ENCODE measurements at regions not wholly inside any gene's neighbourhood (a gene's known extent, or its start where the extent isn't known, plus 50 kb on each side); places are given as distances from the start of the nearest gene placed in this dataset.

- no peak for DNase-seq (ENCODE audit: low read depth in 4 of 4, low spot score in 1 of 4)
Observed at GRCh38 chr20:39213476-39214145, 251.5 kb downstream of the DHX35 start.

DNA sequence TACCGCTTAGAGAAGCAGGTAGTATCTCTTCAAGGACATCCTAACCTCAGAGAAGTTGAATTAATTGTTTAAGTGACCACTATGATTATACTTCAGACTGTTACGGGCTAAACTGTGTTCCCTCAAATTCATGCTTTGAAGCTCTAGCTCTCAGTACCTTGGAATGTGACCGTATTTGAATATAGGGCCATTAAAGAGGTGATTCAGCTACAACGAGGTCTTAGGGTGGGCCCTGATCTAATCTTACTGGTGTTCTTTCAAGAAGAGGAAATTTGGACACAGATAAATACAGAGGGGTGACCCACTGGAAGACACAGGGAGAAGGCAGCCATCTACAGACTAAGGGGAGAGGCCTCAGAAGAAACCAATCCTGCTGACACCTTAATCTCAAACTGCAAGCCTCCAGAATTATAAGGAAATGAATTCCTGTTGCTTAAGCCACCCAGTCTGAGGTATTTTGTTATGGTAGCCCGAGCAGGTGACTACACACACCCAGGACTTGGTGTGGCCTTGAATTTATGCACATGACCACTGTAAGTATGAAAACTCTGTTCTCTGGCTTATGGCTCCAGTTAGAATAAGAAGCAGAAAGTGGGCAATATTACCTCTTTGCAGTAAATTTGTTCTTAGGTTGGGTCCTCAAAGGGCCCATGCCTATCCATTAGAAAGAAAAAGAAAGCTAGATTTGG lies 249.1 kb downstream of the DHX35 start:
- DNase-seq (ENCODE audit: low read depth in 4 of 4, low spot score in 1 of 4): no peak

GRCh38 chr20:39210341-39211036 lies 248.3 kb downstream of the DHX35 start:
- no peak for DNase-seq (ENCODE audit: low read depth in 4 of 4, low spot score in 1 of 4)

- DNase-seq (ENCODE audit: low read depth in 4 of 4, low spot score in 1 of 4): no peak
Observed at GRCh38 chr20:39206899-39207564, 244.9 kb downstream of the DHX35 start.

- DNase-seq (ENCODE audit: low read depth in 4 of 4, low spot score in 1 of 4): no peak
Observed at GRCh38 chr20:39195582-39196021, 233.5 kb downstream of the DHX35 start.

GRCh38 chr20:39190666-39191570 lies 228.8 kb downstream of the DHX35 start:
- DNase-seq (ENCODE audit: low read depth in 4 of 4, low spot score in 1 of 4): no peak

DNA sequence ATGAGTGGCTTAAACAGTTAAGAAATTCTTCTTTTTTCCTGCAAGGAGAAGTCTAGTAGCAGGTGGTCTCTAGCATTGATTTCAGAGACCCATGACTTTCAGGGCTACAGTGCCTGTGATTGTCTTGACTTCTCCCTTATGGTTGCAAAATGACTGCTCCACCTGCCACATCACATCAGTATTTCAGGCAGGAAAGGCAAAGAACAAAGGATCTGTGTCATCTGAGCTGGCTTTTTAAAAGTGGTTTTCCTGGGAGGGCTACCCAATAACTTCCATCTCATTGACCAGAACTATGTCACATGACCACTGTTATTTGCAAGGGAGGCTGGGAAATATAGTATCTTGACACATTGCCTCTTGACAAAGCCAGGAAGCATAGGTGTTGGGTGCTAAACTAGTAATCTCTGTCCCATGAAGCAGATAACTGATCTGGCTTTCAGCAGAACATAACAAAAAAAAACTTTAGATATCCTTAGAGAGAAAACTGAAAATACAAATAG lies 226.2 kb downstream of the DHX35 start:
- no peak for DNase-seq (ENCODE audit: low read depth in 4 of 4, low spot score in 1 of 4)

DNA sequence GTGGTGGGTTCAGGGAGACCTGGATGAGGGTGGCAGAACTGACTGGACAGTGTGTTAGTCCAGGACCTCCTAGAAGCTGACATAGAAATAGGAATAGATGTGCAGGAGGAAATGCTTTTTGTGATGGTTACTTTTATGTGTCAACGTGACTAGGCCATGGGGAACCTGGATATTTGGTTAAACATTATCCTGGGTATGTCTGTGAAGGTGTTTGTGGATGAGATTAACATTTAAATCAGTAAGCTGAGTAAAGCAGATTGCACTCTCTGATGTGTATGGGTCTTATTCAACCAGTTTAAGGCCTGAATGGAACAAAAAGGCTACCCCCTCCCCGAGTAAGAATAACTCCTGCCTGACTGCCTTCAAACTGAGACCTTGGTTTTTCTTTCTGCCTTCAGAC lies 219.3 kb downstream of the DHX35 start:
- no peak for DNase-seq (ENCODE audit: low read depth in 4 of 4, low spot score in 1 of 4)

- no peak for DNase-seq (ENCODE audit: low read depth in 4 of 4, low spot score in 1 of 4)
Observed at GRCh38 chr20:39176457-39176856, 214.3 kb downstream of the DHX35 start.

DNA sequence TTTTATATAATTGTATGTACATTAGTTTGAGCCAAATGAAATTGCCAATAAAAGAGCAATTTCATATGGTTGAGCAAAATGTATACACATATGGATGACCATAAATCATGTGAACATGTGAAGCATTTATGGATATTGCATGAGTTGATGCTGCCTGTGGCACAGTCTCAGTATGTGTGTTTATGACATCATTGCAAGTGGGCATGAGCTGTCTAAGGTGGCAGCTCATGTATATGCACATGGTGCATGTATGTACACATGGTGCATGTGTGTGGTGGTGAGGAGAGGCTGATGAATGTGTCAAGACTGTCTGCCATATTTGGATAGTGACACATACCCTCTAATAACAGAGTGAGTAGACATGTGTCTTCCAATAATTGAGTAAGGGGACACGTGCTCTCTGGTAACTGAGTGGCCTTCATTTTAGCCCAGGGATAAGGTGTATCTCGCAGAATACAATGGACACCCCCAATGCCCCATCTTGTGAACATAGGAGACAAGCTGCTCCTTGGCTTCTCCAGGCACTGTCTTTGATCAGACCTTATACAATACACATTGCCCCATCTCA lies 208.8 kb downstream of the DHX35 start:
- no peak for DNase-seq (ENCODE audit: low read depth in 4 of 4, low spot score in 1 of 4)

DNA sequence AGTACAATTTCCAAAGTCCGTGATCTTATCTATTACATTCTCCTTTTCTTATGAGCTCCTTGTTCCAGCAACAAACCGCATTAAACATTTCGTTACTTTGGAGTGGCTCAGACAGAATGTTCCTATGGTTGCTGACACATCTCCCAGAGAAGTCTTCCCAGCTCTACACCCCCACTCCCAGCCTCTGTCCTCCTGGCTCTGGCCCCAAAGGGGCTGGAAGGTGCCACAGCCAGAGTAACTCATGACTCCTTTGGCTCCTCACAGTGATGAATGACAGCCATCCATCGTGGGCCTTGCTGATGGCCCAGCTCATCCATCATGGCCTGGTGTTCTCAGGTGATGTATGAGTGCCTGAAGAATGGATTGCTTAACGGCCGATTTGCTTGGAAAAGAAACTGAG lies 203.0 kb downstream of the DHX35 start:
- no peak for DNase-seq (ENCODE audit: low read depth in 4 of 4, low spot score in 1 of 4)

GRCh38 chr20:39164642-39165041 lies 202.5 kb downstream of the DHX35 start:
- no peak for DNase-seq (ENCODE audit: low read depth in 4 of 4, low spot score in 1 of 4)

- no peak for DNase-seq (ENCODE audit: low read depth in 4 of 4, low spot score in 1 of 4)
Observed at GRCh38 chr20:39163993-39164392, 201.8 kb downstream of the DHX35 start.

DNA sequence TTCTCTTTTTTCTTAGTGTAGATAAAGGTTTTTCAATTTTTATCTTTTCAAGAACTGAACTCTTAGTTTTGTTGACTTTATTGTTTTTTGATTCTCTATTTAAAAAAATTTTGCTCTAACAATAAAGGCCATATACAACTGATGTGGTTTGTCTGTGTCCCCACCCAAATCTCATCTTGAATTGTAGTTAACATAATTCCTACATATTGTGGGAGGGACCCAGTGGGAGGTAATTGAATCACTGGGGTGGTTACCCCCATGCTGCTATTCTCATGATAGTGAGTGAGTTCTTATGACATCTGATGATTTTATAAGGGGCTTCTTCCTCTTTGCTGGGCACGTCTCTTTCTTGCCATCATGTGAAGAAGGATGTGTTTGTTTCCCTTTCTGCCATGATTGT lies 199.8 kb downstream of the DHX35 start:
- DNase-seq (ENCODE audit: low read depth in 4 of 4, low spot score in 1 of 4): no peak

DNA sequence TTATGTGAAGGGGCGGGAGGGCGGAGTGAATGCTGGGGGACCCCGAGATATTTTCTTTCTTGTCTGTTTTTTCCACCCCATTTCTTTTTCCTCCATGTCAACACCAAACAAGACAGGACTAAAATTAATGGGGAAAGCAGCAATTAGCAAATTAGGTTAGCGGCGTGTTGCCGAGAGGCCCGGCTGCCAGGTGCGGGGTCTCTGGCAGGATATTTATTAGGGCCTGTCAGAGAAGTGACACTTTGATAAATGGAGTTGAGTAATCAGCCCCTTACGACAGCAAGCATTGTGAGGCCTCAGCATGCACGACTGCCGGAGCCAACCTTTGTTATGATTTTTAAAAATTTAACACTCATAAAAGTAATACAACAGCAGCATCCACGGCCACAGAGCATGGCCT lies 193.8 kb downstream of the DHX35 start:
- no peak for DNase-seq (ENCODE audit: low read depth in 4 of 4, low spot score in 1 of 4)

DNA sequence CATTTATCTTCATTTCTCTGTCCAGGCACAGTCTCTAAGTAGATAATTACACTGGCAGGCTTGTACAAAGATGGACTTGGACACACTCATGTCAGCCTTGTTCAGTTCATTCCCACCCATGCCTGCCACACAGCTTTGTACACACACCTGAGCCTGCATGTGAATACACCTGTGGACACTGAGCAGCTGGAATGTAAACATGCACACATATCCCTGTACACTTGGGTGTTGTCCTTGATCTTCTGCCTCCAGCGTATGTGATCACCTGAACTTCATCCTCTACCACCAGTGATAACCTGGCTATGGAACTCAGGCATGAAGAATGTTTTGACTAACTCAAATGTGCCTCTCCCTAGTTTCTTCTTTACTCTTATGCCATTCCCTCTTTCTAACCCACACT lies 190.6 kb downstream of the DHX35 start:
- no peak for DNase-seq (ENCODE audit: low read depth in 4 of 4, low spot score in 1 of 4)

- no peak for DNase-seq (ENCODE audit: low read depth in 4 of 4, low spot score in 1 of 4)
Observed at GRCh38 chr20:39152126-39152525, 190.0 kb downstream of the DHX35 start.

- DNase-seq (ENCODE audit: low read depth in 4 of 4, low spot score in 1 of 4): no peak
Observed at GRCh38 chr20:39150501-39150900, 188.4 kb downstream of the DHX35 start.

- no peak for DNase-seq (ENCODE audit: low read depth in 4 of 4, low spot score in 1 of 4)
Observed at GRCh38 chr20:39146394-39146793, 184.2 kb downstream of the DHX35 start.

GRCh38 chr20:39145921-39146320 lies 183.8 kb downstream of the DHX35 start:
- DNase-seq (ENCODE audit: low read depth in 4 of 4, low spot score in 1 of 4): no peak
